GM10266 (cell line): ENCODE measurements at regions not wholly inside any gene's neighbourhood (a gene's known extent, or its start where the extent isn't known, plus 50 kb on each side); places are given as distances from the start of the nearest gene placed in this dataset.

Experiments
- DNase-seq: peaks from one replicate; pipeline ENCODE4 v3.0.0; 2012; ENCODE audit errors: extremely low spot score
- CTCF ChIP-seq: IDR thresholded peaks from 2 replicates; pipeline ENCODE4 v1.5.1; 2012; ENCODE audit warnings: mild to moderate bottlenecking, low read depth; ENCODE audit not compliant: control insufficient read depth, insufficient read depth; ENCODE audit errors: missing control alignments

GRCh38 chr2:156110890-156111289 lies 221.6 kb downstream of the NR4A2 start:
- TF ChIP-seq CTCF = peak; percentile 48
- peak; percentile 12 for DNase-seq

- TF ChIP-seq CTCF = no peak
- no peak for DNase-seq
Measured at GRCh38 chr2:156099382-156099781, 233.1 kb downstream of the NR4A2 start.

- DNase-seq = no peak
- no peak for TF ChIP-seq CTCF
Measured at GRCh38 chr2:156098506-156098905, 234.0 kb downstream of the NR4A2 start.

- DNase-seq = no peak
- no peak for TF ChIP-seq CTCF
Measured at GRCh38 chr2:156088587-156088986, 243.9 kb downstream of the NR4A2 start.

- DNase-seq = no peak
- no peak for TF ChIP-seq CTCF
Measured at GRCh38 chr2:156087875-156088274, 244.6 kb downstream of the NR4A2 start.

- no peak for DNase-seq
- TF ChIP-seq CTCF = no peak
Measured at GRCh38 chr2:156083763-156084493, 248.6 kb downstream of the NR4A2 start.

GRCh38 chr2:156079845-156080244 lies 252.7 kb downstream of the NR4A2 start:
- no peak for DNase-seq
- TF ChIP-seq CTCF = no peak
